HCT116 (cell line): ENCODE measurements at regions not wholly inside any gene's neighbourhood (a gene's known extent, or its start where the extent isn't known, plus 50 kb on each side); places are given as distances from the start of the nearest gene placed in this dataset.

Experiments
- ATAC-seq: fragments of 200-7000 bp; cut with Tn5 transposase; 2 replicates; pipeline ENCODE4 v1.9.1; 2020; ENCODE audit warnings: mild to moderate bottlenecking, moderate library complexity
- BruUV-seq: library from RNA; stranded (reverse); fragments of 400-500 nt; replicated peaks from 2 replicates; lab custom pipeline; 2021; lab: Mats Ljungman, UMichigan
- CTCF ChIA-PET: fragments of 300-600 bp; sonication (Branson Sonifier 250); formaldehyde crosslinking; loops from one replicate; lab custom pipeline; 2021; ENCODE audit warnings: antibody characterized with exemption; lab: Charles Lee
- POLR2A ChIA-PET: fragments of 300-600, 350-600 bp; sonication (Branson Sonifier 250); formaldehyde crosslinking; loops from one replicate; lab custom pipeline; 2021; ENCODE audit warnings: antibody characterized with exemption; lab: Charles Lee
- RAD21 ChIA-PET, 2 experiments: fragments of 300-600 bp; sonication (Branson Sonifier 250); formaldehyde crosslinking; loops; one replicate each; lab custom pipeline; 2023; ENCODE audit warnings: low total read pairs in 2 of 2; ENCODE audit not compliant: uncharacterized antibody in 2 of 2, unreplicated experiment in 2 of 2, low non-redundant PET in 1 of 2; lab: Charles Lee
- DNase-seq: peaks from one replicate; pipeline ENCODE4 v3.0.0-alpha.2; 2010; ENCODE audit warnings: low read depth, low spot score
- H2AFZ ChIP-seq: fragments of 200-600 bp; shearing (Covaris generic), sonication (generic); 2 replicates; pipeline ENCODE4 v1.6.1; 2017; ENCODE audit warnings: low read depth, mixed run types, mixed read lengths, antibody characterized with exemption, low read length; ENCODE audit not compliant: poor library complexity, severe bottlenecking
- H3K27ac ChIP-seq: 2 replicates; pipeline ENCODE4 v1.5.1; 2012; ENCODE audit warnings: low read depth, low read length
- H3K27me3 ChIP-seq: fragments of 200-600 bp; sonication (generic); 2 replicates; pipeline ENCODE4 v1.6.1; 2016; ENCODE audit warnings: mixed run types, low read length, mixed read lengths; ENCODE audit not compliant: insufficient read depth
- H3K36me3 ChIP-seq, 2 experiments: fragments of 200-500 bp in 1 of 2; fragments of 200-600 bp in 1 of 2; sonication (Bioruptor generic) in 1 of 2; sonication (generic) in 1 of 2; 2 replicates each; pipeline versions ENCODE4 v1.5.1 to v1.6.1; 2014 to 2016; ENCODE audit warnings: low read length in 2 of 2, inconsistent platforms in 1 of 2, mixed read lengths in 1 of 2, mixed run types in 1 of 2; ENCODE audit not compliant: insufficient read depth in 2 of 2, control insufficient read depth in 1 of 2
- H3K4me1 ChIP-seq, 2 experiments: fragments of 200-600 bp in 1 of 2; sonication (generic) in 1 of 2; 2 replicates each; pipeline versions ENCODE4 v1.5.1 to v1.6.1; 2012 to 2017; ENCODE audit warnings: low read length in 2 of 2, inconsistent platforms in 1 of 2, mild to moderate bottlenecking in 1 of 2, mixed read lengths in 1 of 2, mixed run types in 1 of 2, moderate library complexity in 1 of 2; ENCODE audit not compliant: insufficient read depth in 2 of 2, control insufficient read depth in 1 of 2
- H3K4me2 ChIP-seq: fragments of 200-600 bp; sonication (generic); 2 replicates; pipeline ENCODE4 v1.6.1; 2017; ENCODE audit warnings: mixed run types, low read length, mixed read lengths
- H3K4me3 ChIP-seq, 2 experiments: fragments of 200-600 bp in 1 of 2; sonication (generic) in 1 of 2; replicated peaks in 1 of 2; 2 replicates each; pipeline ENCODE4 v1.5.1; 2011 to 2016; ENCODE audit warnings: low read length in 2 of 2, control low read depth in 1 of 2, low read depth in 1 of 2, mild to moderate bottlenecking in 1 of 2, mixed read lengths in 1 of 2, mixed run types in 1 of 2
- H3K79me2 ChIP-seq: fragments of 200-600 bp; sonication (generic); 2 replicates; pipeline ENCODE4 v1.6.1; 2017; ENCODE audit warnings: mild to moderate bottlenecking, mixed run types, low read length, moderate library complexity, mixed read lengths; ENCODE audit not compliant: insufficient read depth
- H3K9ac ChIP-seq: fragments of 200-600 bp; sonication (generic); 2 replicates; pipeline ENCODE4 v1.6.1; 2016; ENCODE audit warnings: low read length, mixed read lengths
- H3K9me2 ChIP-seq: fragments of 200-600 bp; sonication (generic), shearing (Covaris generic); 2 replicates; pipeline ENCODE4 v1.6.1; 2017; ENCODE audit warnings: mixed run types, mild to moderate bottlenecking, moderate library complexity; ENCODE audit not compliant: insufficient read depth
- H3K9me3 ChIP-seq, 2 experiments: fragments of 200-500 bp in 1 of 2; fragments of 200-600 bp in 1 of 2; sonication (Bioruptor generic) in 1 of 2; sonication (generic) in 1 of 2; 2 replicates each; pipeline ENCODE4 v1.6.1; 2014 to 2017; ENCODE audit warnings: low read length in 2 of 2, mixed read lengths in 2 of 2, inconsistent platforms in 1 of 2, low read depth in 1 of 2, mild to moderate bottlenecking in 1 of 2, mixed run types in 1 of 2, moderate library complexity in 1 of 2; ENCODE audit not compliant: control insufficient read depth in 1 of 2, insufficient read depth in 1 of 2
- H4K20me1 ChIP-seq: fragments of 200-600 bp; sonication (generic), shearing (Covaris generic); 2 replicates; pipeline ENCODE4 v1.6.1; 2017; ENCODE audit warnings: mixed run types, mild to moderate bottlenecking, moderate library complexity; ENCODE audit not compliant: insufficient read depth
- ATF3 ChIP-seq: IDR thresholded peaks from 2 replicates; pipeline ENCODE4 v1.6.1; 2012
- FOSL1 ChIP-seq: IDR thresholded peaks from 2 replicates; pipeline ENCODE4 v1.6.1; 2012; ENCODE audit warnings: low read depth
- JUND ChIP-seq: IDR thresholded peaks from 2 replicates; pipeline ENCODE4 v1.6.1; 2012
- REST ChIP-seq: IDR thresholded peaks from 2 replicates; pipeline ENCODE4 v1.6.1; 2012; ENCODE audit warnings: low read depth
- SP1 ChIP-seq: IDR thresholded peaks from 2 replicates; pipeline ENCODE4 v1.6.1; 2012; ENCODE audit warnings: low read depth
- SRF ChIP-seq: IDR thresholded peaks from 2 replicates; pipeline ENCODE4 v1.6.1; 2012; ENCODE audit warnings: low read depth
- YY1 ChIP-seq: IDR thresholded peaks from 2 replicates; pipeline ENCODE4 v1.6.1; 2011; ENCODE audit warnings: low read length, low read depth, moderate library complexity, mild to moderate bottlenecking; ENCODE audit not compliant: insufficient replicate concordance; ENCODE audit errors: extremely low read depth
- ZBTB33 ChIP-seq: IDR thresholded peaks from 2 replicates; pipeline ENCODE4 v1.6.1; 2011; ENCODE audit warnings: mild to moderate bottlenecking, low read length, moderate library complexity; ENCODE audit not compliant: insufficient replicate concordance; ENCODE audit errors: extremely low read depth
- intact Hi-C: fragments of 100-400 bp; cut with micrococcal nuclease; formaldehyde crosslinking; loops from 2 replicates; pipeline ENCODE4 v1.10.0; 2022

GRCh38 chr3:137264071-137264820 is 306.5 kb downstream of the IL20RB start (continued):
- TF ChIP-seq REST (no peak), ZBTB33 (no peak), JUND (no peak), YY1 (no peak)

- Histone ChIP-seq H3K4me2 (no peak overlapping the region), H3K27ac (no peak overlapping the region), H3K27me3 (peaks cover 58% of the 10 kb centered on the region), H3K79me2 (no peaks in the 10 kb centered on the region), H4K20me1 (no peaks in the 10 kb centered on the region), H3K9me3 (no peaks in the 10 kb centered on the region), H3K36me3 (no peaks in the 10 kb centered on the region), H3K4me3 (no peak overlapping the region), H3K4me1 (no peaks in the 10 kb centered on the region), H3K9ac (no peak overlapping the region), H2AFZ (no peak overlapping the region), H3K9me2 (no peaks in the 10 kb centered on the region)
- DNase-seq (no peak), ATAC-seq (no peak)
- TF ChIP-seq SP1 (no peak), FOSL1 (no peak), SRF (no peak), YY1 (no peak), ATF3 (no peak)
- CTCF ChIA-PET = no interaction called here
- no TSS peak for BruUV-seq
- intact Hi-C loops = no loop called here
- RAD21 ChIA-PET = no interaction called here
- POLR2A ChIA-PET = no interaction called here
These were observed 307.1 kb downstream of the IL20RB start for GRCh38 chr3:137264843-137265330.
